Activated T-cell treated with anti-CD3 and anti-CD28 coated beads, Interleukin-2, amount 50 U/mL, for 72 hours (primary cell): ENCODE measurements at regions not wholly inside any gene's neighbourhood (a gene's known extent, or its start where the extent isn't known, plus 50 kb on each side); places are given as distances from the start of the nearest gene placed in this dataset.
"Not testable (repeated sequence)": the region's sequence is repeated elsewhere in the genome, so short reads cannot be mapped to it uniquely, and the experiment has no call there.

ENCODE experiments used
- ATAC-seq, 2 donors: fragments of 150-1000 bp; cut with Tn5 transposase; replicated peaks in 1 of 2; 2 replicates each; pipeline ENCODE4 v1.10.0; 2021; ENCODE audit warnings: moderate library complexity in 2 of 2, mild to moderate bottlenecking in 1 of 2
- DNase-seq, 2 donors: peaks; one replicate each; pipeline ENCODE4 v3.0.0; 2021 to 2022; ENCODE audit warnings: mixed read lengths in 1 of 2
- H3K27ac Mint-ChIP-seq: one replicate; pipeline ENCODE4 v1.8.0; 2022; ENCODE audit warnings: mild to moderate bottlenecking, moderate library complexity, mixed read lengths
- H3K27me3 Mint-ChIP-seq: one replicate; pipeline ENCODE4 v1.8.0; 2022; ENCODE audit warnings: low read depth, mixed read lengths
- H3K36me3 Mint-ChIP-seq, 2 donors: one replicate each; pipeline ENCODE4 v1.8.0; 2022; ENCODE audit warnings: mixed read lengths in 2 of 2, mild to moderate bottlenecking in 1 of 2; ENCODE audit not compliant: insufficient read depth in 2 of 2
- H3K4me1 Mint-ChIP-seq: one replicate; pipeline ENCODE4 v1.8.0; 2022; ENCODE audit warnings: low read depth, mixed read lengths
- H3K4me3 Mint-ChIP-seq, 2 donors: one replicate each; pipeline ENCODE4 v1.8.0; 2022; ENCODE audit warnings: mild to moderate bottlenecking in 2 of 2, mixed read lengths in 2 of 2, moderate library complexity in 2 of 2
- H3K9me3 Mint-ChIP-seq, 2 donors: one replicate each; pipeline ENCODE4 v1.8.0; 2022; ENCODE audit warnings: mixed read lengths in 2 of 2

- peak in 1 of 2 donors; percentile 6 for DNase-seq
- no peaks in the 10 kb centered on the region for H3K9me3 Mint-ChIP-seq
Observed at GRCh38 chr6:47414423-47415167, 63.0 kb upstream of the CD2AP start.

GRCh38 chr6:47416396-47417345 is 60.9 kb upstream of the CD2AP start:
- H3K27ac Mint-ChIP-seq: no peak overlapping the region

More at GRCh38 chr6:47414423-47415167, 63.0 kb upstream of the CD2AP start:
- peaks cover 18% of the 10 kb centered on the region for H3K4me1 Mint-ChIP-seq
- peak overlapping the region; percentile 73 to 85 for H3K4me3 Mint-ChIP-seq
- H3K36me3 Mint-ChIP-seq: no peaks in the 10 kb centered on the region
- H3K27me3 Mint-ChIP-seq: no peaks in the 10 kb centered on the region
- ATAC-seq: peak; percentile 40 to 50
- peak overlapping the region; percentile 99 for H3K27ac Mint-ChIP-seq

GRCh38 chr6:47419621-47420020 is 58.0 kb upstream of the CD2AP start:
- peaks cover 7% of the 10 kb centered on the region for H3K4me1 Mint-ChIP-seq
- H3K36me3 Mint-ChIP-seq: no peaks in the 10 kb centered on the region
- no peaks in the 10 kb centered on the region for H3K27me3 Mint-ChIP-seq
- H3K9me3 Mint-ChIP-seq: no peaks in the 10 kb centered on the region
- DNase-seq (no peak), ATAC-seq (no peak)
- H3K4me3 Mint-ChIP-seq: no peak overlapping the region
- no peak overlapping the region for H3K27ac Mint-ChIP-seq

More at GRCh38 chr6:47416396-47417345, 60.9 kb upstream of the CD2AP start:
- Mint-ChIP-seq H3K4me1 (peaks cover 18% of the 10 kb centered on the region), H3K4me3 (no peak overlapping the region), H3K9me3 (no peaks in the 10 kb centered on the region), H3K36me3 (no peaks in the 10 kb centered on the region), H3K27me3 (no peaks in the 10 kb centered on the region)
- DNase-seq: no peak
- ATAC-seq: no peak

- Mint-ChIP-seq H3K27me3 (no peaks in the 10 kb centered on the region), H3K9me3 (peaks cover 0 to 1% of the 10 kb centered on the region in 2 donors), H3K4me1 (no peaks in the 10 kb centered on the region), H3K4me3 (no peak overlapping the region), H3K27ac (no peak overlapping the region), H3K36me3 (no peaks in the 10 kb centered on the region)
- DNase-seq: no peak
- no peak for ATAC-seq
Observed at GRCh38 chr6:47420394-47421371, 56.9 kb upstream of the CD2AP start.

- DNase-seq (no peak), ATAC-seq (no peak)
- Mint-ChIP-seq H3K9me3 (peaks cover 2 to 6% of the 10 kb centered on the region in 2 donors), H3K27me3 (no peaks in the 10 kb centered on the region), H3K36me3 (no peaks in the 10 kb centered on the region), H3K4me1 (peaks cover 7% of the 10 kb centered on the region), H3K4me3 (no peak overlapping the region), H3K27ac (no peak overlapping the region)
Observed at GRCh38 chr6:47423079-47423478, 54.5 kb upstream of the CD2AP start.

GRCh38 chr6:47424436-47424836 is 53.2 kb upstream of the CD2AP start:
- H3K4me3 Mint-ChIP-seq: no peak overlapping the region
- H3K9me3 Mint-ChIP-seq: peaks cover 5 to 10% of the 10 kb centered on the region in 2 donors
- H3K36me3 Mint-ChIP-seq: peaks cover 0 to 7% of the 10 kb centered on the region in 2 donors
- DNase-seq (no peak), ATAC-seq (no peak)
- no peak overlapping the region for H3K27ac Mint-ChIP-seq
- H3K4me1 Mint-ChIP-seq: peaks cover 7% of the 10 kb centered on the region
- no peaks in the 10 kb centered on the region for H3K27me3 Mint-ChIP-seq

- H3K27ac Mint-ChIP-seq, H3K36me3 Mint-ChIP-seq, H3K4me3 Mint-ChIP-seq, ATAC-seq, DNase-seq, H3K4me1 Mint-ChIP-seq, H3K27me3 Mint-ChIP-seq: not testable (repeated sequence)
- H3K9me3 Mint-ChIP-seq: peaks cover 9 to 13% of the 10 kb centered on the region in 2 donors
Observed at GRCh38 chr6:47425724-47426123, 51.9 kb upstream of the CD2AP start.

- ATAC-seq (no peak), DNase-seq (no peak)
- H3K9me3 Mint-ChIP-seq: peaks cover 15% of the 10 kb centered on the region in 2 donors
- H3K27ac Mint-ChIP-seq: no peak overlapping the region
- H3K4me3 Mint-ChIP-seq: no peak overlapping the region
- H3K36me3 Mint-ChIP-seq: peaks cover 0 to 7% of the 10 kb centered on the region in 2 donors
- H3K27me3 Mint-ChIP-seq: no peaks in the 10 kb centered on the region
- peaks cover 7% of the 10 kb centered on the region for H3K4me1 Mint-ChIP-seq
Observed at GRCh38 chr6:47426524-47427302, 50.9 kb upstream of the CD2AP start.

GRCh38 chr6:47427680-47428079 is 49.9 kb upstream of the CD2AP start:
- peaks cover 15% of the 10 kb centered on the region in 2 donors for H3K9me3 Mint-ChIP-seq
- H3K36me3 Mint-ChIP-seq: peaks cover 0 to 7% of the 10 kb centered on the region in 2 donors
- no peak overlapping the region for H3K4me3 Mint-ChIP-seq

More at GRCh38 chr6:47427680-47428079, 49.9 kb upstream of the CD2AP start:
- no peaks in the 10 kb centered on the region for H3K27me3 Mint-ChIP-seq
- no peak overlapping the region for H3K27ac Mint-ChIP-seq
- ATAC-seq (no peak), DNase-seq (no peak)
- H3K4me1 Mint-ChIP-seq: peaks cover 7% of the 10 kb centered on the region
